ENCODE measurements at regions not wholly inside any gene's neighbourhood (a gene's known extent, or its start where the extent isn't known, plus 50 kb on each side); places are given as distances from the start of the nearest gene placed in this dataset.

DNA sequence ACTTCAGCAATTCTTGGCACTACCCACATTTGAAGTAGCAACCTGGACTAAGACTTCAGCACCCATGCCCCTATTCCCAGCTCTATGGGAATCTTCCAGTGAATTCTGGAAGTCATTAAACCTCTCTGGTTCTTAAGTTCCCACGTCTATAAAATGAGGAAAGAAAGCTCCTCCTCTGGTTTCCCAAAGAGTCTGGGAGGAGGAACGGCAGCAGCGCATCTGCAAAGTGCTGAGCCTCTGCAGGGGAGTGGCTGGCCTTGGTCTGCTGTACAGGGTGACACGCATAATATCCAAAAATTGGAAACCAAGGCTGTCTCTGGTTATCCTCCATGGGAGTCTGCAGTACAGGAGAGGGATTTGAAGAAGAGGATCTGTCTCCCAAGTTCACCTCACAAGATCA, 73.6 kb upstream of the TP53I11 start:
- H2AFZ ChIP-seq (ENCODE audit: low read length, unreplicated experiment), result no peak overlapping the region
- no peak overlapping the region for H3K27ac ChIP-seq (ENCODE audit: low read depth, low read length)
- H3K4me1 ChIP-seq (ENCODE audit: control insufficient read depth, insufficient read depth, low read length, unreplicated experiment), result peaks cover 26% of the 10 kb centered on the region
- no peaks in the 10 kb centered on the region for H3K79me2 ChIP-seq (ENCODE audit: control insufficient read depth, insufficient read depth, low read length, unreplicated experiment)
- no peak overlapping the region for H3K4me3 ChIP-seq (ENCODE audit: low read depth, low read length)
- H3K36me3 ChIP-seq (ENCODE audit: insufficient read depth, low read length), result no peaks in the 10 kb centered on the region
- H3K27me3 ChIP-seq (ENCODE audit: insufficient read depth, low read length), result no peaks in the 10 kb centered on the region

DNA sequence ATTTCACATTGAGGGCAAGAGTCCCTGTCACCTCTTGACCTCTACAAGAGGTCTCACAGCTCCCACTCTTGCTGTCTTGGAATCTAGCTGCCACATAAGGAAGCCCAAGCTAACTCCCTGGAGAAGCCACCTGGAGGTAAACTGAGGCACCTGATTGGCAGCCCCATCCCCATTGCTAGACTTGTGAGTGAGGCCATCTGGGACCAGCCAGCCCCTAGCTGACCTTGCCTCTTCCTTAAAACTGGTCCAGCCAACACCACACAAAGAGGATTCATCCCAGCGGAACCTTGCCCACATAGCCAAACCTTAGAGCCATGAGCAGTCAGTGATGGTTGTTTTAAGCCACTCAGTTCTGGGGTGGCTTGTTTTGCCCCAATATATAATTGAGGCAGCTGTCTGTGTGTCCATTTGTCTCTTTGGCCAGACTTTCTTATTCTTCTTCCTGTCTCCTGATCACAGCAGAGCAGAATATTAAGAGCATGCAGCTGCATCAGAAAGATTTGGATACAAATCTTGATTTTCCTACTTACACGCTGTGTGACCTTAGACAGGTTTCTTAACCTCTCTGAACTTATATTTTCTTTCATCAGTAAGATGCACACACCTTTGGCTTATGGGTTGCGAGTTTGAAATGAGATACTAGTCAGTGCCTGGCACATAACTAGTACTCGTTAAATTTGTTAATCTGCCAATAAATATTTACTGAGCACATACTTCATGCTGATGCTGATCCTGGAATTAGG, 74.3 kb upstream of the TP53I11 start:
- H3K4me1 ChIP-seq (ENCODE audit: control insufficient read depth, insufficient read depth, low read length, unreplicated experiment), result peaks cover 26% of the 10 kb centered on the region
- no peak overlapping the region for H3K27ac ChIP-seq (ENCODE audit: low read depth, low read length)
- no peak overlapping the region for H3K4me3 ChIP-seq (ENCODE audit: low read depth, low read length)
- no peaks in the 10 kb centered on the region for H3K36me3 ChIP-seq (ENCODE audit: insufficient read depth, low read length)
- no peak overlapping the region for H2AFZ ChIP-seq (ENCODE audit: low read length, unreplicated experiment)
- no peaks in the 10 kb centered on the region for H3K79me2 ChIP-seq (ENCODE audit: control insufficient read depth, insufficient read depth, low read length, unreplicated experiment)
- 0 out of 2 replicates have a peak, but pooled peaks cover 3% of the 10 kb centered on the region for H3K27me3 ChIP-seq (ENCODE audit: insufficient read depth, low read length)

DNA sequence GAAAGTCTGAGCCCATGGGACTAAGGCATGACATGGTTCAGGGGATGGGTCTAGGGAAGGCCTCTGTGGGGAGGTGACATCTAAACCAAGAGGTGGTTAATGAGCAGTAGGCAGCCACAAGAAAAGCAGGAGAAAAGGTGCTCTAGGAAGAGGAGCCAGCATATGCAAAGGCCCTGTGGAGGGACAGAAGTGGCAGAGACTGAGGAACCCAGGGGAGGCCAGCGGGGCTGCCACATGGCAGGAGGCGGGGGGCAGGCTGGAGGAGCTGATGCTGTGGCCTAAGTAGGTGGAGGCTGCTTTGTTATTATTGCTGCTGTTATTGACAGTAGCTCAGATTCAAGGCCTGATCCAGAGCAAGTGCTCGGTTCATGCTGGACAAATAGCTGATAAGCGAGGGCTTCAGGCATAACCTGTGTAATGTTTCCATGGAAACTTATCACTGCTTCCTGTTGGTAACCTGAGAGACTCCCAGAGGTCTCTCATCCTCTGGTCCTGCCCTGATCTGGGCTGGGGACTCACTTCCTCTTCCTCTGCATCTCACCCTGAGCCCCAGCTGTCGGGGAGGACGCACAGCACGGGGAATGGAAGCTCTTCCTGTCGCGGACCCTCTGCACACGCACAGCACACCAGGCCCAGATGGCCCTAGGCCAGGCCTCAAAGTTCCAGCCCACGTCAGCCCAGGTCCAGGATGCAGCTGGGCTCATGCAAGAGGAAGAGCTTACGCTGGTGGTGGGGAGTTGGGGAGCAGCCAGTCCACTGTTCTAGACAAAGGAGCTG, 75.2 kb upstream of the TP53I11 start:
- no peak overlapping the region for H2AFZ ChIP-seq (ENCODE audit: low read length, unreplicated experiment)
- H3K79me2 ChIP-seq (ENCODE audit: control insufficient read depth, insufficient read depth, low read length, unreplicated experiment), result no peaks in the 10 kb centered on the region
- H3K27me3 ChIP-seq (ENCODE audit: insufficient read depth, low read length), result peaks cover 4% of the 10 kb centered on the region; the same call in 1 of the 2 replicates
- H3K4me3 ChIP-seq (ENCODE audit: low read depth, low read length), result no peak overlapping the region
- H3K4me1 ChIP-seq (ENCODE audit: control insufficient read depth, insufficient read depth, low read length, unreplicated experiment), result peaks cover 25% of the 10 kb centered on the region
- no peak overlapping the region for H3K27ac ChIP-seq (ENCODE audit: low read depth, low read length)
- H3K36me3 ChIP-seq (ENCODE audit: insufficient read depth, low read length), result no peaks in the 10 kb centered on the region

DNA sequence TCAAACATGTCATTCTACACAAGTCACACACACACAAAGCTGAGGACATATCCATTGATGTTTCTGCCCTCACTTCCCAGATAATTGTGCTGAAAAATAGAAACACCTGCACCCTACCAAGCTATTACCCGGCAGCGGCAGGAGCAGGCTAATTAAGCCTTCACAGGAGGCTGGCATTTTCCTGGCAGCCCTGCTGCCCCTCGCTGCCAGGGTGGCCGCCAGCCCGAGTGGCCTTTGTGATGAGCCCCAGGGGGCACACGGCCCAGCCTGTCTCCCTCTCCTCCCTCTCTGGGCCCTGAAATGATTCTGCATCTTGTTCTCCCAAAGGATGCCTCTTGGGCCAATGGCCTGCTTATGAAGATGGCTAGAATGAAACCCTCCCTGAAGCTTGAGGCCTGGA, 76.2 kb upstream of the TP53I11 start:
- Histone ChIP-seq H2AFZ (ENCODE audit: low read length, unreplicated experiment) (no peak overlapping the region), H3K4me3 (ENCODE audit: low read depth, low read length) (no peak overlapping the region), H3K36me3 (ENCODE audit: insufficient read depth, low read length) (no peaks in the 10 kb centered on the region), H3K27ac (ENCODE audit: low read depth, low read length) (no peak overlapping the region), H3K79me2 (ENCODE audit: control insufficient read depth, insufficient read depth, low read length, unreplicated experiment) (no peaks in the 10 kb centered on the region), H3K27me3 (ENCODE audit: insufficient read depth, low read length) (peaks cover 5% of the 10 kb centered on the region), H3K4me1 (ENCODE audit: control insufficient read depth, insufficient read depth, low read length, unreplicated experiment) (peaks cover 15% of the 10 kb centered on the region)

DNA sequence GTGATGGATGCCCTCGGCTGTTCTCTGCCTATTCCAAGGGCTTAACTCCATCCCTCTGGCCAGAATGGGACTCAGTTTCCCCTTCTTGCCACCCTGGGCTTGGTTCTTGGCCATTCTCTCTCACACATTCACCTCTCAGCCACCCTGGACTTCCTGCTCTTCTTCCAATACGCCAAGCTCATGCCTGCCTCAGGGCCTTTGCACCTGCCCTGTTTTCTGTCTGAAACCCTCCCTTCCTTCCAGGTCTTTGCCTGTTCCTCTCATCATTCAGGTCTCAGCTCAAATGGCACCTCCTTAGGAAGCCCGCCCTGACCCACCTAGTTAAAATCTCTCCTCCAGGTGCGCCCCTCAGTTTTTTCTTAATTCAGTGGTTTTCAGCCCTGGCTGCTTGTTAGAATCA, 76.6 kb upstream of the TP53I11 start:
- H3K27ac ChIP-seq (ENCODE audit: low read depth, low read length), result no peak overlapping the region
- peaks cover 11% of the 10 kb centered on the region for H3K4me1 ChIP-seq (ENCODE audit: control insufficient read depth, insufficient read depth, low read length, unreplicated experiment)
- H3K4me3 ChIP-seq (ENCODE audit: low read depth, low read length), result no peak overlapping the region
- H3K79me2 ChIP-seq (ENCODE audit: control insufficient read depth, insufficient read depth, low read length, unreplicated experiment), result no peaks in the 10 kb centered on the region
- peaks cover 9% of the 10 kb centered on the region for H3K27me3 ChIP-seq (ENCODE audit: insufficient read depth, low read length)
- no peaks in the 10 kb centered on the region for H3K36me3 ChIP-seq (ENCODE audit: insufficient read depth, low read length)
- no peak overlapping the region for H2AFZ ChIP-seq (ENCODE audit: low read length, unreplicated experiment)

DNA sequence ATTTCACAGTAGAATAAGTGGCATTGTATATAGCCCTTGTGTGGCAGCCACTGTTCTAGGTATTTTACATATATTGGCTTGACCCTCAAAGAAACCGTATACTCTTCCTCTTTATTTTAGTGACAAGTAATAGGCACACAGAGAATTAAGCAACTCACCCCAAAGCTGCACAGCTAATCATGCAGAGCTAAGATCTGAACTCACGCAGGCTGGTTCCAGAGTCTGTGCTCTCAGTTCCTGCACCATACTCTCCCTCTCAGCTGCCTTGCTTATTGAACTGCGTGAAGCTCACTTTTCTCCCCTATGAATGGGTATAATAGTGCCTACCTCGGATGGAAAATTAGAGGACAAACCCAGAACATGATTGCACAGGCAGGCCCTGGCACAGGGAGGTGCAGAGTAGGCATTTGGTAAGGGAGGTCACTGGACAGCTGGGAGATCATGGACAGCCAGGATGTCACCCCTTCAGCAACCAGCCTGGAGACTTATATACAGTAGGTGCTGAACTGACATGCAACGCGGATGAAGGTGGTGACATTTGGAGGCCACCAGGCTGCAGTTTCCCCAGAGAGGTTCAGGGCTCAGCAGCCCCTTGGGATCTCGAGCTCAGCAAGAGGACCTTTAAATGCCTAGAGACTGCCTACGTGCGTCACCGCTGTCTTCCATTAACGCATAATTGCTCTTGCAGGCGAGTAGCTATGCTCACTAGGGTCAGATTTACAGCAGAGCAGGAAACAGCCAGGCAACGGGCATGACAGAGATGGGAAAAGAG, 78.4 kb upstream of the TP53I11 start:
- Histone ChIP-seq H2AFZ (ENCODE audit: low read length, unreplicated experiment) (no peak overlapping the region), H3K27ac (ENCODE audit: low read depth, low read length) (no peak overlapping the region), H3K79me2 (ENCODE audit: control insufficient read depth, insufficient read depth, low read length, unreplicated experiment) (no peaks in the 10 kb centered on the region), H3K4me3 (ENCODE audit: low read depth, low read length) (no peak overlapping the region), H3K27me3 (ENCODE audit: insufficient read depth, low read length) (peaks cover 27% of the 10 kb centered on the region), H3K36me3 (ENCODE audit: insufficient read depth, low read length) (no peaks in the 10 kb centered on the region), H3K4me1 (ENCODE audit: control insufficient read depth, insufficient read depth, low read length, unreplicated experiment) (no peaks in the 10 kb centered on the region)

DNA sequence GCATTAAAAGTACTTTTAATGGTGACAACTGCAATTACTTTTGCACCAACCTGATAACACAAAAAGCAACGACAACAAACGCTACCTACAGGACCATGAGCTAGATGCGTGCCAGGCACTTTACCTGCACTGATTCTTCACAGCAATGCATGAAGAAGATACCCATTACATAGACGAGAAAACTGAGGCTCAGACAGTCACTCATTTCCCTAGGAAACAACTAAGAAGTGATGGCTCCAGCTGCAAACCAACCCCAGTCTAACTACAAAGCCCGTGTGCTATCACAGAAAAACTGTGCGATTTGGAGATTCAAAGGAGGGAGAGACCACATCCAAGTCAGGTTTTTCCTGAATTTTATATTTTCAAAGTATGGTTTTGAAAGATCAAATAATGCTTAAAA, 80.1 kb upstream of the TP53I11 start:
- Histone ChIP-seq H3K36me3 (ENCODE audit: insufficient read depth, low read length) (no peaks in the 10 kb centered on the region), H3K27ac (ENCODE audit: low read depth, low read length) (no peak overlapping the region), H2AFZ (ENCODE audit: low read length, unreplicated experiment) (no peak overlapping the region), H3K4me3 (ENCODE audit: low read depth, low read length) (no peak overlapping the region), H3K79me2 (ENCODE audit: control insufficient read depth, insufficient read depth, low read length, unreplicated experiment) (no peaks in the 10 kb centered on the region), H3K4me1 (ENCODE audit: control insufficient read depth, insufficient read depth, low read length, unreplicated experiment) (no peaks in the 10 kb centered on the region), H3K27me3 (ENCODE audit: insufficient read depth, low read length) (peaks cover 41% of the 10 kb centered on the region)

DNA sequence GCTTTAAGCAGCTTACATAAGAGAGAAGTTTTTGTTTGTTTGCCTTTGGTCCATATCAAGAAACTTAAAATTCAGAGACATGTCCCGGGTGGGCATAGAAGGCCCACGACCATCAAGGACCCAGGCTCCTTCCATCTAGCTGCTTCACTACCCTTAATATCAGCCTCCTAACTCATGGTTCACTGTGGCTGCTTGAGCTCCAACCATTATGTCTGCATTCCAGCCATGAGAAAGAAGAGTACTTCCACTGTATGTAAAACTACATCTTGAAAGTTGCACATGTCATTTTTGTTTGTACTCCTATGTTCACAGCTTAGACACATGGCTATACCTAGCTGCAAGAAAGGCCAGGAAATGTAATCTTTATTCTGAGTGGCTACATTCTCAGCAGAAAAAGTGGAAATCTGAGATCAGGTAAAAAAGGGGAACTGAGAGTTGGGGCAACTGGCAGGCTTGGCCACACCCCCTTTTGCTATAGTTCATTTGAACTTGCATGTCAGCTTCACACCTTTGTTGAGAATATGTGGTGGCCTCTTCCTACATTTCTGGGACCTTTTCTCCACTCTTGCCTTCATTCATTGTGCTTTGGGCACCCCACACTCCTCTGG, 81.3 kb upstream of the TP53I11 start:
- Histone ChIP-seq H3K36me3 (ENCODE audit: insufficient read depth, low read length) (no peaks in the 10 kb centered on the region), H3K27me3 (ENCODE audit: insufficient read depth, low read length) (peaks cover 46% of the 10 kb centered on the region), H3K27ac (ENCODE audit: low read depth, low read length) (no peak overlapping the region), H3K79me2 (ENCODE audit: control insufficient read depth, insufficient read depth, low read length, unreplicated experiment) (no peaks in the 10 kb centered on the region), H3K4me1 (ENCODE audit: control insufficient read depth, insufficient read depth, low read length, unreplicated experiment) (no peaks in the 10 kb centered on the region), H3K4me3 (ENCODE audit: low read depth, low read length) (no peak overlapping the region), H2AFZ (ENCODE audit: low read length, unreplicated experiment) (no peak overlapping the region)

DNA sequence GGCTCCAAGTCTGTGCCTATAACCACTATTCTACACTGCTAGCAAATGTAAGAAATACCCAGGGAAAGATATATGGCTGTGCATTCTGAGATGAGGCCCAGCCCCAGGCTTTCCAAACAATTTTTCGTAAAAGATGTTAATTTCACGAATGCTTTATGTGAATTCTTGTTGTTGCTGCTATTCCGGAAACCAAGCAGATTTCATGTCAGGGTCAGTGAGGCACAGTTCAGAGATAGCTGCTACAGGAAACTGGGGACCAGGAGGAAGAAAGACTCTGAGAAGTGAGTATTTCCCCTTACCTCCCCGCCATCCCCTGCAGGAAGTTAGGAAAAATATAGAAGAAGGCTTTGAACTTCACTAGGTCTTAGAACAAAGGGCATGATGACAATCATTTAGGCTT, 84.7 kb upstream of the TP53I11 start:
- no peaks in the 10 kb centered on the region for H3K79me2 ChIP-seq (ENCODE audit: control insufficient read depth, insufficient read depth, low read length, unreplicated experiment)
- H3K4me3 ChIP-seq (ENCODE audit: low read depth, low read length), result no peak overlapping the region
- no peak overlapping the region for H3K27ac ChIP-seq (ENCODE audit: low read depth, low read length)
- no peaks in the 10 kb centered on the region for H3K36me3 ChIP-seq (ENCODE audit: insufficient read depth, low read length)
- no peaks in the 10 kb centered on the region for H3K4me1 ChIP-seq (ENCODE audit: control insufficient read depth, insufficient read depth, low read length, unreplicated experiment)
- H3K27me3 ChIP-seq (ENCODE audit: insufficient read depth, low read length), result peaks cover 42% of the 10 kb centered on the region
- no peak overlapping the region for H2AFZ ChIP-seq (ENCODE audit: low read length, unreplicated experiment)

DNA sequence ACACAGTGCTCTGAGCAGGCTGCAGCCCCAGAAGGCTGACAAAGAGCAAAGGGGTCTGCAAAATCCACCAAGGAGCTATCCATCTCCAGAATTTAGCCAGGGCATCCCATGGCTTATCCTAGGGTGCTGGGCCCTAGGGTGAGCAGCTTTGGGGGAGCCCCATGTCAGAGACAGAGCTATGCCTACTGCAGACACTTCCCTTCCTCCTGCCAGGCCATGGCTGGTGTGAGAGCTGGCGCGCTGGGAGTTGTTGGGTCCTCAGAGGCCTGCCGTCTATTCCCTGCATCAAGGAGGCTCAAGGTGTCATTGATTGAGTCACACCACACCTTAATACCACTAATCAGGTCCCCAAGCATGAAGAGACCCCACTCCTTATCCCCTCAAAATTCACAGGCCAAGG, 85.3 kb upstream of the TP53I11 start:
- H3K4me1 ChIP-seq (ENCODE audit: control insufficient read depth, insufficient read depth, low read length, unreplicated experiment), result no peaks in the 10 kb centered on the region
- no peak overlapping the region for H3K27ac ChIP-seq (ENCODE audit: low read depth, low read length)
- H3K36me3 ChIP-seq (ENCODE audit: insufficient read depth, low read length), result no peaks in the 10 kb centered on the region
- no peak overlapping the region for H2AFZ ChIP-seq (ENCODE audit: low read length, unreplicated experiment)
- H3K27me3 ChIP-seq (ENCODE audit: insufficient read depth, low read length), result peaks cover 42% of the 10 kb centered on the region
- no peaks in the 10 kb centered on the region for H3K79me2 ChIP-seq (ENCODE audit: control insufficient read depth, insufficient read depth, low read length, unreplicated experiment)
- H3K4me3 ChIP-seq (ENCODE audit: low read depth, low read length), result no peak overlapping the region

Measured in ACC112 (cell line).